ENCODE measurements at regions not wholly inside any gene's neighbourhood (a gene's known extent, or its start where the extent isn't known, plus 50 kb on each side); places are given as distances from the start of the nearest gene placed in this dataset.

GRCh38 chr4:74878323-74878722 lies 54.6 kb upstream of the PARM1 start:
- no peak overlapping the region for H3K4me3 Mint-ChIP-seq
- POLR2A ChIA-PET, result no interaction called here
- peaks cover 17% of the 10 kb centered on the region for H3K27me3 Mint-ChIP-seq
- H3K4me1 Mint-ChIP-seq, result no peaks in the 10 kb centered on the region
- CTCF ChIA-PET, result no interaction called here
- no peaks in the 10 kb centered on the region for H3K36me3 Mint-ChIP-seq (ENCODE audit: low read depth)
- H3K27ac Mint-ChIP-seq, result no peak overlapping the region
- H3K9me3 Mint-ChIP-seq, result no peaks in the 10 kb centered on the region
- no peak for DNase-seq

GRCh38 chr4:74875451-74875850 lies 57.5 kb upstream of the PARM1 start:
- no peak overlapping the region for H3K27ac Mint-ChIP-seq
- POLR2A ChIA-PET, result no interaction called here
- CTCF ChIA-PET, result no interaction called here

GRCh38 chr4:74874753-74875367 lies 58.1 kb upstream of the PARM1 start:
- DNase-seq, result peak; percentile 49
- no peaks in the 10 kb centered on the region for H3K36me3 Mint-ChIP-seq (ENCODE audit: low read depth)
- H3K4me1 Mint-ChIP-seq, result no peaks in the 10 kb centered on the region
- H3K4me3 Mint-ChIP-seq, result no peak overlapping the region
- CTCF ChIA-PET, result interaction anchor here (0.7 kb wide), 1 partner anchor 9 kb away, joined by 3 read pairs; no protein-coding TSS in a partner anchor
- H3K9me3 Mint-ChIP-seq, result no peaks in the 10 kb centered on the region
- H3K27me3 Mint-ChIP-seq, result peaks cover 16% of the 10 kb centered on the region
- no peak overlapping the region for H3K27ac Mint-ChIP-seq
- POLR2A ChIA-PET, result no interaction called here

More at GRCh38 chr4:74875451-74875850, 57.5 kb upstream of the PARM1 start:
- H3K4me1 Mint-ChIP-seq, result no peaks in the 10 kb centered on the region
- no peak for DNase-seq
- no peaks in the 10 kb centered on the region for H3K9me3 Mint-ChIP-seq
- no peak overlapping the region for H3K4me3 Mint-ChIP-seq
- H3K36me3 Mint-ChIP-seq (ENCODE audit: low read depth), result no peaks in the 10 kb centered on the region
- peaks cover 16% of the 10 kb centered on the region for H3K27me3 Mint-ChIP-seq

- H3K4me1 Mint-ChIP-seq, result no peaks in the 10 kb centered on the region
- H3K27ac Mint-ChIP-seq, result no peak overlapping the region
- ChIA-PET POLR2A (no interaction called here), CTCF (no interaction called here)
- H3K36me3 Mint-ChIP-seq (ENCODE audit: low read depth), result no peaks in the 10 kb centered on the region
- no peak overlapping the region for H3K4me3 Mint-ChIP-seq
- no peak for DNase-seq
- H3K9me3 Mint-ChIP-seq, result no peaks in the 10 kb centered on the region
- H3K27me3 Mint-ChIP-seq, result peaks cover 14% of the 10 kb centered on the region
These were observed 59.2 kb upstream of the PARM1 start for GRCh38 chr4:74873545-74874301.

GRCh38 chr4:74858921-74859562 lies 64.7 kb upstream of the BTC start:
- H3K4me1 Mint-ChIP-seq, result no peaks in the 10 kb centered on the region
- no peaks in the 10 kb centered on the region for H3K36me3 Mint-ChIP-seq (ENCODE audit: low read depth)
- H3K27ac Mint-ChIP-seq, result no peak overlapping the region
- DNase-seq, result no peak
- POLR2A ChIA-PET, result no interaction called here
- H3K9me3 Mint-ChIP-seq, result no peaks in the 10 kb centered on the region
- peaks cover 6% of the 10 kb centered on the region for H3K27me3 Mint-ChIP-seq
- no peak overlapping the region for H3K4me3 Mint-ChIP-seq
- CTCF ChIA-PET, result no interaction called here

GRCh38 chr4:74855879-74856278 lies 61.6 kb upstream of the BTC start:
- POLR2A ChIA-PET, result no interaction called here
- no peaks in the 10 kb centered on the region for H3K27me3 Mint-ChIP-seq
- H3K27ac Mint-ChIP-seq, result no peak overlapping the region
- no peaks in the 10 kb centered on the region for H3K36me3 Mint-ChIP-seq (ENCODE audit: low read depth)
- H3K4me1 Mint-ChIP-seq, result no peaks in the 10 kb centered on the region
- DNase-seq, result no peak
- H3K9me3 Mint-ChIP-seq, result no peaks in the 10 kb centered on the region
- H3K4me3 Mint-ChIP-seq, result no peak overlapping the region
- CTCF ChIA-PET, result no interaction called here

GRCh38 chr4:74848774-74849173 lies 54.5 kb upstream of the BTC start:
- no peak overlapping the region for H3K27ac Mint-ChIP-seq
- POLR2A ChIA-PET, result no interaction called here
- peaks cover 9% of the 10 kb centered on the region for H3K9me3 Mint-ChIP-seq
- H3K36me3 Mint-ChIP-seq (ENCODE audit: low read depth), result no peaks in the 10 kb centered on the region
- H3K4me1 Mint-ChIP-seq, result no peaks in the 10 kb centered on the region
- peaks cover 3% of the 10 kb centered on the region for H3K27me3 Mint-ChIP-seq
- DNase-seq, result no peak
- H3K4me3 Mint-ChIP-seq, result no peak overlapping the region
- CTCF ChIA-PET, result no interaction called here

- Mint-ChIP-seq H3K27me3 (peaks cover 3% of the 10 kb centered on the region), H3K36me3 (ENCODE audit: low read depth) (no peaks in the 10 kb centered on the region), H3K4me1 (no peaks in the 10 kb centered on the region), H3K9me3 (peaks cover 9% of the 10 kb centered on the region), H3K27ac (no peak overlapping the region), H3K4me3 (no peak overlapping the region)
- DNase-seq, result no peak
- CTCF ChIA-PET, result no interaction called here
- POLR2A ChIA-PET, result no interaction called here
These were observed 51.5 kb upstream of the BTC start for GRCh38 chr4:74845834-74846233.
